Suprapubic skin (tissue), 4 donors: ENCODE measurements at regions not wholly inside any gene's neighbourhood (a gene's known extent, or its start where the extent isn't known, plus 50 kb on each side); places are given as distances from the start of the nearest gene placed in this dataset.

ENCODE experiments used
- DNase-seq, 2 donors: peaks; one replicate each; pipeline ENCODE4 v3.0.0-alpha.2; 2019; ENCODE audit warnings: low spot score in 2 of 2
- H3K27ac ChIP-seq: fragments of 200-600 bp; sonication (generic); one replicate; pipeline ENCODE4 v1.5.1; 2019
- H3K27me3 ChIP-seq: fragments of 200-600 bp; sonication (generic); one replicate; pipeline ENCODE4 v1.5.1; 2019
- H3K36me3 ChIP-seq: fragments of 200-600 bp; sonication (generic); one replicate; pipeline ENCODE4 v1.5.1; 2019
- H3K4me1 ChIP-seq: fragments of 200-600 bp; sonication (generic); one replicate; pipeline ENCODE4 v1.5.1; 2019
- H3K4me3 ChIP-seq: fragments of 200-600 bp; sonication (generic); one replicate; pipeline ENCODE4 v1.5.1; 2019; ENCODE audit warnings: mild to moderate bottlenecking
- H3K9me3 ChIP-seq: fragments of 200-600 bp; sonication (generic); one replicate; pipeline ENCODE4 v1.5.1; 2019
- EP300 ChIP-seq: sonication (generic); formaldehyde crosslinking; IDR thresholded peaks from one replicate; pipeline ENCODE4 v1.6.1; 2017; ENCODE audit warnings: antibody characterized with exemption
- POLR2A ChIP-seq, 2 donors: fragments of 450-650 bp; IDR thresholded peaks; one replicate each; pipeline ENCODE4 v1.6.1; 2017; ENCODE audit warnings: antibody characterized with exemption in 2 of 2, mild to moderate bottlenecking in 2 of 2, moderate library complexity in 2 of 2
- POLR2AphosphoS5 ChIP-seq, 3 donors: sonication (generic); formaldehyde crosslinking; IDR thresholded peaks; one replicate each; pipeline ENCODE4 v1.6.1; 2017; ENCODE audit warnings: antibody characterized with exemption in 3 of 3
- WGBS: methylation state at CpG from one replicate; pipeline ENCODE4 v1.1.5; 2018; 5-methylcytosine and 5-hydroxymethylcytosine counted together
- TF ChIP-seq, protein P1 (sequence below), 2 donors: fragments of 200-600 bp in 1 of 2; fragments of 450-650 bp in 1 of 2; sonication (generic) in 1 of 2; IDR thresholded peaks; one replicate each; pipeline ENCODE4 v1.5.1; 2016 to 2019; ENCODE audit warnings: antibody characterized with exemption in 2 of 2, mild to moderate bottlenecking in 1 of 2, moderate library complexity in 1 of 2

DNA sequence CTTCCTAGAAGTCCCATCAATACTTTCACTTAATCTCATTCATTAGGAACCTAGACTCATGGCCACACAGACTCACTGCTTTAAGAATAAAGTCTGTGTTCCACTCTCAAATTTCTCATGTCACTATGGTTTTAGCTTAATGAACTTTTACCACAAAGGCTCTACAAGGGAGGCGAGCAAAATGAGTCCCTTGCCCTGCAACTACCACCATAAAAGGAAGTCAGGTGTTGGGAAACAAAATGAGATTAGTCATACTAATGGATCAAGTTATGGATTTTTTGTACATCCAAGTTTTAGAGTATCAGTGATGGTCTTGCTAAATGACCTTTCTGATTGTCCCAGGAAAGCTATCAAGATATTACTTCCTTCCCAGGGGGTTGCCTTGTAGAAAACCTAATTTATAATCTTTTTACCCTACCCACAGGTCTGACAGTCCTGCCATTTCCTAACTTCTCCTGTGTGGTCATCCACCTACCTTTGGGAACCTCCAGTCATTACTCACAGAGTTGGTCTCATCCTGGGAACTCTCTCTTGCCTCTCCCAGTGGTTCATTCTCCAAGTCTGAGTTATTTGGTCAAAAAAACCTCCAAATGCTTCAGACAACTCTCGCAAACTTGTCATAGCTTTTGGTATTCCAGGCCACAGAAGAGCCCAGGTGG, 51.8 kb upstream of the SLC16A1 start:
- Histone ChIP-seq H3K36me3 (no peaks in the 10 kb centered on the region), H3K9me3 (no peaks in the 10 kb centered on the region), H3K27ac (no peak overlapping the region), H3K27me3 (no peaks in the 10 kb centered on the region), H3K4me1 (no peaks in the 10 kb centered on the region), H3K4me3 (no peak overlapping the region)
- TF ChIP-seq POLR2A (IDR thresholded peaks at IDR 0.05) (no peak), EP300 (no peak), POLR2AphosphoS5 (IDR thresholded peaks at IDR 0.05) (no peak)
- TF ChIP-seq, protein P1, sequence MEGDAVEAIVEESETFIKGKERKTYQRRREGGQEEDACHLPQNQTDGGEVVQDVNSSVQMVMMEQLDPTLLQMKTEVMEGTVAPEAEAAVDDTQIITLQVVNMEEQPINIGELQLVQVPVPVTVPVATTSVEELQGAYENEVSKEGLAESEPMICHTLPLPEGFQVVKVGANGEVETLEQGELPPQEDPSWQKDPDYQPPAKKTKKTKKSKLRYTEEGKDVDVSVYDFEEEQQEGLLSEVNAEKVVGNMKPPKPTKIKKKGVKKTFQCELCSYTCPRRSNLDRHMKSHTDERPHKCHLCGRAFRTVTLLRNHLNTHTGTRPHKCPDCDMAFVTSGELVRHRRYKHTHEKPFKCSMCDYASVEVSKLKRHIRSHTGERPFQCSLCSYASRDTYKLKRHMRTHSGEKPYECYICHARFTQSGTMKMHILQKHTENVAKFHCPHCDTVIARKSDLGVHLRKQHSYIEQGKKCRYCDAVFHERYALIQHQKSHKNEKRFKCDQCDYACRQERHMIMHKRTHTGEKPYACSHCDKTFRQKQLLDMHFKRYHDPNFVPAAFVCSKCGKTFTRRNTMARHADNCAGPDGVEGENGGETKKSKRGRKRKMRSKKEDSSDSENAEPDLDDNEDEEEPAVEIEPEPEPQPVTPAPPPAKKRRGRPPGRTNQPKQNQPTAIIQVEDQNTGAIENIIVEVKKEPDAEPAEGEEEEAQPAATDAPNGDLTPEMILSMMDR (IDR thresholded peaks at IDR 0.05) = no peak
- no peak for DNase-seq
- 87% methylated on average over 2 of the region's 2 CpGs for whole genome bisulfite sequencing

DNA sequence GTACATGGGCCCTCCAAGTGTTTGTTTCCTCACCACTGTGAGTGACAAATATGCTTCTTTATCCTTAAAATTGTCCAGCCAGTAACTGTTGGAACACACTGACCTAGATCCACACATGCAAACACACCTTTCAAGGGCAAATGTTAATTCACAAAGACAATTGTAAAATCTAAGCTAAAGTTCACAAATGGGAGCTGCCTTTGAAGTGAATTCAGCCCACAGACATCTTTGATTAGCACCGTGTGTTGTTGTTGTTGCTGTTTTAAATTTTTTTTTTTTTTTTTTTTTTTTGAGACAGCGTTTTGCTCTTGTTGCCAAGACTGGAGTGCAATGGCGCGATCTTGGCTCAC, 52.3 kb upstream of the SLC16A1 start:
- Histone ChIP-seq H3K27ac (no peak overlapping the region), H3K4me1 (no peaks in the 10 kb centered on the region), H3K36me3 (no peaks in the 10 kb centered on the region), H3K27me3 (no peaks in the 10 kb centered on the region), H3K9me3 (no peaks in the 10 kb centered on the region), H3K4me3 (no peak overlapping the region)
- no peak for DNase-seq
- TF ChIP-seq POLR2AphosphoS5 (IDR thresholded peaks at IDR 0.05) (no peak), POLR2A (IDR thresholded peaks at IDR 0.05) (no peak), EP300 (no peak)
- TF ChIP-seq, protein P1 (IDR thresholded peaks at IDR 0.05) = no peak
- WGBS = 87% methylated on average over 4 of the region's 4 CpGs

DNA sequence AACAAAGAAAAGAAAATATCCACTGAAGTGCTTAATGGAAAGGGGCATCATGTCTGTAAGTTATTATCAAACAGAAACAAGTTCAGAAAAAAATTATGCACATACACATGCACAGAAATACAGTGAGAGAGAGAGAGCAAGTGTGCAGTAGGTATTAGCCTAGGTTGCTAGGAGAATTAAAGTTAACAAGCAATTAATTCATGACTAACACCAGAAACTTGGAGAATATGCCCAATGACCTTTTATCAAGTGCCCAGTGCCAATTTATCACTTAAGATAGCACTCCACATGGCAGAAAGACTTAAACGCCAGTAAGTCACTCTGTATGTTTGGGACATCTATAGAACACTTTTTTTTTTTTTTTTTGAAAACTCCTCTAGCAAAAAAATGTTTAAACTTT, 56.2 kb upstream of the SLC16A1 start:
- TF ChIP-seq, protein P1 (IDR thresholded peaks at IDR 0.05) = no peak
- TF ChIP-seq POLR2AphosphoS5 (IDR thresholded peaks at IDR 0.05) = no peak
- 56% methylated on average over 1 of the region's 1 CpG for WGBS
- no peak for DNase-seq
- Histone ChIP-seq H3K27ac (no peak overlapping the region), H3K4me3 (no peak overlapping the region), H3K36me3 (no peaks in the 10 kb centered on the region), H3K4me1 (no peaks in the 10 kb centered on the region), H3K9me3 (no peaks in the 10 kb centered on the region), H3K27me3 (no peaks in the 10 kb centered on the region)

DNA sequence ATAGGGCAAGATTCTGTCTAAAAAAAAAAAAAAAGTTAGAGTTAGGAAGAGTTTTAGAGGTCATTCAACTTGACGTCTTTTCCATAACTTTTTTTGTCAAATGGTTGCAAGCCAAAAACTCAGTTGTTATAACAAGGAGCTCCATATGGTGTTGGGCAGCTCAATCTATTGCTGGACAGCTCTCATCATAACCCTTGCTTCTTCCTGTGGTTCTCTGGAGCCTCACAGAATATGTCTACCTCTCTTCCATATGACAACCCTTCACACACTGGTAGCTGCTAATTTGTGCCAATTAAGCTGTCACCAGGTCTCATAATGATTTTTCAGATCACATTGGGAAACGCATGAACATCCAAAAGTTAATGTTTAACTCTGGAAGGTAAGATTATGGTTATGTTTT, 57.8 kb upstream of the SLC16A1 start:
- H3K27ac ChIP-seq = no peak overlapping the region
- H3K9me3 ChIP-seq = no peaks in the 10 kb centered on the region
- H3K27me3 ChIP-seq = no peaks in the 10 kb centered on the region
- no peaks in the 10 kb centered on the region for H3K36me3 ChIP-seq
- no peak for DNase-seq
- TF ChIP-seq EP300 = no peak
- TF ChIP-seq POLR2AphosphoS5 (IDR thresholded peaks at IDR 0.05) = no peak
- TF ChIP-seq, protein P1 (IDR thresholded peaks at IDR 0.05) = no peak
- TF ChIP-seq POLR2A (IDR thresholded peaks at IDR 0.05) = no peak
- WGBS = 83% methylated on average over 2 of the region's 2 CpGs
- no peak overlapping the region for H3K4me3 ChIP-seq
- no peaks in the 10 kb centered on the region for H3K4me1 ChIP-seq

DNA sequence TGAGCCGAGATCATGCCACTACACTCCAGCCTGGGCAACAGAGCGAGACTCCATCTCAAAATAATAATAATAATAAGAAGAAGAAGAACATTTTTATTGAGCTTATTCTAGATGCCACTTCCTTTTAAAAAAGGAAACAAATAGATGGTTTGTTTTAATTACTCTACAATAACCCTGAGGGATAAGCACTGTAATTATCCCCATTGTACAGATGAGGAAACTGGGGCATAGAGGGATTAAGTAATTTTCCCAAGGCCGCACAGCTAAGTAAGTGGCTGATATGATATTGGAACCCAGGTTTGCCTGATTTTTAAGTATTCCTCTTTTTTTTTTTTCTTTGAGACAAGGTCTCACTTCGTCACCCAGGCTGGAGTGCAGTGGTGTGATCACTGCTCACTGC, 58.5 kb upstream of the LRIG2 start:
- Histone ChIP-seq H3K27me3 (no peaks in the 10 kb centered on the region), H3K36me3 (no peaks in the 10 kb centered on the region), H3K4me1 (no peaks in the 10 kb centered on the region), H3K27ac (no peak overlapping the region), H3K4me3 (no peak overlapping the region), H3K9me3 (no peaks in the 10 kb centered on the region)
- TF ChIP-seq EP300 (no peak), POLR2AphosphoS5 (IDR thresholded peaks at IDR 0.05) (no peak), POLR2A (IDR thresholded peaks at IDR 0.05) (no peak)
- TF ChIP-seq, protein P1 (IDR thresholded peaks at IDR 0.05) = no peak
- DNase-seq = no peak
- WGBS = 97% methylated on average over 4 of the region's 4 CpGs
